ENCODE measurements at regions not wholly inside any gene's neighbourhood (a gene's known extent, or its start where the extent isn't known, plus 50 kb on each side); places are given as distances from the start of the nearest gene placed in this dataset.
"Not testable (repeated sequence)": the region's sequence is repeated elsewhere in the genome, so short reads cannot be mapped to it uniquely, and the experiment has no call there.

DNA sequence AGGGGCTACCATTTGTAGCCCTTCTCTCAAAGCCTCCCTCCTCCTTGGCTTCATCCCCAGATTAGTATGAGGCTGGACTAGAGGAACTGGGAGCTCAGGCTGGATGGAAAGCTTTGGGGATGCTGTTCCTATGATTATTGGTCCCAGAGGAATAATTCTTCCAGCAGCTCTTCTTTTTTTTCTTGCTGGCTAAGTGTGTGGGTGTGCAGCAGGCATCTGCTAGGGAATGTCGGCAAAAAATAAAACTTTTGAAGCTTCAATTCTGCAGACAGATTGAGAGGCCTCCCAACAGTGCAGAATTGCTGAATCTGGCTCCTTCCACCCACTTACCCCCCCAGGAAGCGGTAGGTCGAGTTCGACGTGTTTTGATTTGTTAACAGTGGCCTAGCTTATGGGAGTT, 138.5 kb upstream of the ANKRD28 start:
- no peak for ATAC-seq
- no peaks in the 10 kb centered on the region for H3K36me3 ChIP-seq
- TF ChIP-seq, protein P1, sequence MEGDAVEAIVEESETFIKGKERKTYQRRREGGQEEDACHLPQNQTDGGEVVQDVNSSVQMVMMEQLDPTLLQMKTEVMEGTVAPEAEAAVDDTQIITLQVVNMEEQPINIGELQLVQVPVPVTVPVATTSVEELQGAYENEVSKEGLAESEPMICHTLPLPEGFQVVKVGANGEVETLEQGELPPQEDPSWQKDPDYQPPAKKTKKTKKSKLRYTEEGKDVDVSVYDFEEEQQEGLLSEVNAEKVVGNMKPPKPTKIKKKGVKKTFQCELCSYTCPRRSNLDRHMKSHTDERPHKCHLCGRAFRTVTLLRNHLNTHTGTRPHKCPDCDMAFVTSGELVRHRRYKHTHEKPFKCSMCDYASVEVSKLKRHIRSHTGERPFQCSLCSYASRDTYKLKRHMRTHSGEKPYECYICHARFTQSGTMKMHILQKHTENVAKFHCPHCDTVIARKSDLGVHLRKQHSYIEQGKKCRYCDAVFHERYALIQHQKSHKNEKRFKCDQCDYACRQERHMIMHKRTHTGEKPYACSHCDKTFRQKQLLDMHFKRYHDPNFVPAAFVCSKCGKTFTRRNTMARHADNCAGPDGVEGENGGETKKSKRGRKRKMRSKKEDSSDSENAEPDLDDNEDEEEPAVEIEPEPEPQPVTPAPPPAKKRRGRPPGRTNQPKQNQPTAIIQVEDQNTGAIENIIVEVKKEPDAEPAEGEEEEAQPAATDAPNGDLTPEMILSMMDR (IDR thresholded peaks at IDR 0.05) = no peak
- TF ChIP-seq EP300 (IDR thresholded peaks at IDR 0.05) = no peak
- TF ChIP-seq POLR2A (IDR thresholded peaks at IDR 0.05) = no peak
- TF ChIP-seq POLR2AphosphoS5 (IDR thresholded peaks at IDR 0.05) = no peak
- no peaks in the 10 kb centered on the region for H3K27me3 ChIP-seq
- 20 to 74% methylated on average over 3 to 4 of the region's 5 CpGs for WGBS, 2 donors (ENCODE audit: low coverage in 1 of 2)
- H3K9me3 ChIP-seq = no peaks in the 10 kb centered on the region
- H3K4me3 ChIP-seq = no peak overlapping the region
- no peak overlapping the region for H3K27ac ChIP-seq
- H3K4me1 ChIP-seq = peaks cover 0 to 21% (median 0%) of the 10 kb centered on the region in 3 donors

DNA sequence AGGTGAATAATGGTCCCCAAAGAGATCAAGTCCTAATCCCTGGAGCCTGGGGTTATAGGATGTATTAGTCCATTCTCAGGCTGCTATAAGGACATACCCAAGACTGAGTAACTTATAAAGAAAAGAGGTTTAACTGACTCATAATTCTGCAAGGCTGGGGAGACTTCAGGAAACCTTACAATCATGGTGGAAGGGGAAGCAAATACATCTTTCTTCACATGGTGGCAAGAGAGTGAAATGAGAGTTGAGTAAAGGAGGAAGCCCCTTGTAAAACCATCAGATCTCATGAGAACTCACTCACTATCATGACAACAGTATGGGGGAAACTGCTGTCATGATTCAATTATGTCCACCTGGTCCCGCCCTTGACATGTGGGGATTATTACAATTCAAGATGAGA, 142.9 kb upstream of the ANKRD28 start:
- Histone ChIP-seq H3K27me3 (no peaks in the 10 kb centered on the region), H3K9me3 (no peaks in the 10 kb centered on the region), H3K36me3 (no peaks in the 10 kb centered on the region), H3K27ac (no peak overlapping the region), H3K4me3 (no peak overlapping the region), H3K4me1 (no peaks in the 10 kb centered on the region)
- 82 to 100% methylated on average over 1 of the region's 1 CpG for WGBS, 2 donors (ENCODE audit: low coverage in 1 of 2)
- no peak for ATAC-seq
- TF ChIP-seq POLR2AphosphoS5 (IDR thresholded peaks at IDR 0.05) = no peak
- no peak for TF ChIP-seq EP300 (IDR thresholded peaks at IDR 0.05)
- TF ChIP-seq POLR2A (IDR thresholded peaks at IDR 0.05) = no peak
- TF ChIP-seq, protein P1 (IDR thresholded peaks at IDR 0.05) = no peak

DNA sequence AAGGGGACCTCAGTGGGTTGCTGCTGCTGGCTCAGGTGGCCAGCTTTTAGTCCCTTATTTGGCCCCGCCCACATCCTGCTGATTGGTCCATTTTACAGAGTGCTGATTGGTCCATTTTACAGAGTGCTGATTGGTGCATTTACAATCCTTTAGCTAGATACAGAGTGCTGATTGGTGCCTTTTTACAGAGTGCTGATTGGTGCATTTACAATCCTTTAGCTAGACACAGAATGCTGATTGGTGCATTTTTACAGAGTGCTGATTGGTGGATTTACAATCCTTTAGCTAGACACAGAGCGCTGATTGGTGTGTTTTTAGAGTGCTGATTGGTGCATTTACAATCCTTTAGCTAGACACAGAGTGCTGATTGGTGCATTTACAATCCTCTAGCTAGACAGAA, 143.7 kb upstream of the ANKRD28 start:
- not testable (repeated sequence) for H3K4me1 ChIP-seq, H3K27me3 ChIP-seq, ATAC-seq

DNA sequence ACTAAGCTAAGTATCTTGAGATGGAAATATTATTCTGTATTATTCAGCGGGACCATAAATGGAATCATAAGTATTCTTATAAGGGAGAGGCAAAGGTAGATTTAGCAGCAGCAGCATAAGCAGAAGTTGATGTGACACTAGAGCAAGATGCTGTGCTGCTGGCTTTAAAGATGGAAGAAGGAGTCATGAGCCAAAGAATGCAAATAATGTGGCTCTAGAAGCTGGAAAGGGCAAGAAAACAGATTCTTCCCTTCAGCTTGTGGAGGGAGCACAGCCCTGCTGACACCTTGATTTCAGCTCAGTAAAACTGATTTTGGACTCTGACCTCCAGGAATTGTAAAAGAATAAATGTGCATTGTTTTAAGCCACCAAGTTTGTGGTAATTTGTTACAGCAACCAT, 144.2 kb upstream of the ANKRD28 start:
- no peak for ATAC-seq
- Histone ChIP-seq H3K27ac (no peak overlapping the region), H3K36me3 (no peaks in the 10 kb centered on the region), H3K27me3 (no peaks in the 10 kb centered on the region), H3K4me1 (no peaks in the 10 kb centered on the region), H3K9me3 (no peaks in the 10 kb centered on the region), H3K4me3 (no peak overlapping the region)
- TF ChIP-seq, protein P1 (IDR thresholded peaks at IDR 0.05) = no peak
- TF ChIP-seq EP300 (IDR thresholded peaks at IDR 0.05) (no peak), POLR2AphosphoS5 (IDR thresholded peaks at IDR 0.05) (no peak), POLR2A (IDR thresholded peaks at IDR 0.05) (no peak)
- WGBS, 2 donors (ENCODE audit: low coverage in 1 of 2) = 85 to 100% methylated on average over 1 of the region's 1 CpG

More for the DNA sequence above, 143.7 kb upstream of the ANKRD28 start:
- not testable (repeated sequence) for H3K27ac ChIP-seq, H3K36me3 ChIP-seq, H3K4me3 ChIP-seq, H3K9me3 ChIP-seq
- WGBS, 2 donors (ENCODE audit: low coverage in 1 of 2) = 83 to 84% methylated on average over 2 of the region's 2 CpGs

DNA sequence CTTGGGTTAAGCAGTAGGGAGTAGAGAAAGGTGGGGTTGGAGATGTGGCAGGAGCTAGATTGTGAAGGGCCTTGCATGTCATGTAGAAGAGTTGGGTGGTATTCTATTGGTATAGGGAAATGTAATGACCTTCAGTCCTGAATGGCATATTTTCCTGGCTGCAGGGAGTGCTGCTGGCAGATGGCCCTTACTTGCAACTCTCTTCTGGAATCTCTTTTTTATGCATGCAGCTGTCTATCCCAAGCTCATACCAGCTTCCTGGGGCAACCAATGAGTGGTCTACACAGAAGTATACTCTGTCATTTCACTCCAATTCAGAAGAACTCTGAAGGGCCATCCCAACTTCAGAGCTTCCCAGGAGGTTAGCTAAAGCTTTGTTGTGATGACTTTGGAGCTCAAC, 144.7 kb upstream of the ANKRD28 start:
- TF ChIP-seq, protein P1 (IDR thresholded peaks at IDR 0.05) = no peak
- TF ChIP-seq POLR2AphosphoS5 (IDR thresholded peaks at IDR 0.05) (no peak), POLR2A (IDR thresholded peaks at IDR 0.05) (no peak), EP300 (IDR thresholded peaks at IDR 0.05) (no peak)
- H3K27ac ChIP-seq = no peak overlapping the region
- H3K36me3 ChIP-seq = no peaks in the 10 kb centered on the region
- no peaks in the 10 kb centered on the region for H3K27me3 ChIP-seq
- no peak for ATAC-seq
- no peaks in the 10 kb centered on the region for H3K9me3 ChIP-seq
- no peak overlapping the region for H3K4me3 ChIP-seq
- H3K4me1 ChIP-seq = no peaks in the 10 kb centered on the region

DNA sequence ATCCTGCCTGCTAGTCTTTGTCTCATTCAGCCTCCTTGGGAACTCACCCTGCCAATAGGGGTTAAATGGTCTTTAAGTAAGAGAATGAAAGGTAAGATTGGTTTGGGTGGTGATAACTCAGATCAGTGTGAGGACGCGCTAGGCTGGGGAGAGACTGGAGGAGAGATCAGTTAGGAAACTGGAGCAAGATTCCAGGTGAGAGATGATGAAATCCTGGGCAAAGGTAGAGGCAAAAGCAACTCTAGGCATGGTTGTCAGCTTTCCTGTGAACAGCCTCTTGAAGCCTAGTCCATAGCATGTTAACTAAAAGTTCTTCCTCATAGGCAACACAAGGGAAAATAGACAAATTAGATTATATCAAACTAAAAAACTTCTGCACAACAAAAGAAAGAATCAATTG, 145.2 kb upstream of the ANKRD28 start:
- no peak overlapping the region for H3K4me3 ChIP-seq
- H3K9me3 ChIP-seq = no peaks in the 10 kb centered on the region
- TF ChIP-seq, protein P1 (IDR thresholded peaks at IDR 0.05) = no peak
- TF ChIP-seq EP300 (IDR thresholded peaks at IDR 0.05) = no peak
- no peak for TF ChIP-seq POLR2AphosphoS5 (IDR thresholded peaks at IDR 0.05)
- TF ChIP-seq POLR2A (IDR thresholded peaks at IDR 0.05) = no peak
- no peaks in the 10 kb centered on the region for H3K4me1 ChIP-seq
- WGBS, 2 donors (ENCODE audit: low coverage in 1 of 2) = 92 to 100% methylated on average over 2 of the region's 2 CpGs
- no peak for ATAC-seq
- H3K27ac ChIP-seq = no peak overlapping the region
- H3K27me3 ChIP-seq = no peaks in the 10 kb centered on the region
- no peaks in the 10 kb centered on the region for H3K36me3 ChIP-seq
